ENCODE measurements at regions not wholly inside any gene's neighbourhood (a gene's known extent, or its start where the extent isn't known, plus 50 kb on each side); places are given as distances from the start of the nearest gene placed in this dataset.
A peak's percentile ranks its signal among the peaks of the same experiment; 100 is the strongest.

DNA sequence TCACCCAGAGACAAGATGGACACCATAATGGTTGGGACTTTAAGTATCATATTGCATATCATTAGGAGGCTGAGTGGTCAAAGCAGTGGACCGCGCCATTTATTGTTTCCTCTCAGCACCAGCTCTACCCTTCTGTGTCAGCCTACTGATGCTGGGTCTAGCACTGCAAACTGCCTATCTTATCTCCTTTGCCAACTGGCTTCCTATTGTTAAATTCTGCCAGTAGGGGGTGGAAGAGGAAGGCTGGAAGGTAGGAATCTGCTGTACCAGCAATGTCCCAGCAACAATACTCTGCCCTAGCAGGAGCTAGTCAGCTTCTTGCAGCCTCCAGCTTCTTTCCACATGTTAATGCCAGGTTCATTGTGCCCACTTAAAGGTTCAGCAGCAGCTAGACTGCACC is 367.1 kb upstream of the PDGFD start:
- peaks cover 0 to 5% (median 2%) of the 10 kb centered on the region in 4 experiments; a peak in 4 of 7 replicates for H3K4me1 ChIP-seq (replicated peaks in 1 of 4; ENCODE audit: control insufficient read depth in 3 of 4, insufficient read depth in 4 of 4, low read length in 3 of 4)
- H3K4ac ChIP-seq (replicated peaks; ENCODE audit: insufficient read length, low read depth, low read length), result no peak overlapping the region
- 85% methylated on average over 2 of the region's 2 CpGs; no CpG with 5 or more reads in 1 of the 2 experiments for WGBS, 2 experiments (ENCODE audit: extremely low coverage in 1 of 2, insufficient coverage in 1 of 2, insufficient read length in 1 of 2, insufficient replicate concordance in 2 of 2, low coverage in 1 of 2, low lambda C conversion rate in 2 of 2, missing lambda C conversion rate in 1 of 2)
- no peak overlapping the region for H3K56ac ChIP-seq (replicated peaks; ENCODE audit: insufficient read length, low read depth, low read length)
- no peaks in the 10 kb centered on the region for H3K36me3 ChIP-seq (ENCODE audit: control insufficient read depth in 2 of 4, insufficient read depth in 4 of 4, low read length in 3 of 4)
- H3K23me2 ChIP-seq (ENCODE audit: low read depth, low read length), result no peaks in the 10 kb centered on the region
- no peak overlapping the region for H4K8ac ChIP-seq (ENCODE audit: extremely low read depth, insufficient read depth, low read length)
- H2BK20ac ChIP-seq (ENCODE audit: low read length), result no peak overlapping the region
- no peak overlapping the region for H3K23ac ChIP-seq (ENCODE audit: insufficient read length)
- no peak overlapping the region for H3K4me3 ChIP-seq (ENCODE audit: extremely low read depth in 1 of 4, insufficient read depth in 2 of 4, low read depth in 3 of 4, low read length in 4 of 4)
- no peaks in the 10 kb centered on the region for H3K79me2 ChIP-seq (ENCODE audit: control insufficient read depth in 1 of 2, insufficient read depth in 2 of 2, low read length in 2 of 2)
- peak overlapping the region; percentile 54; the same call in 1 of the 2 replicates for H2AFZ ChIP-seq (ENCODE audit: low read length)
- no peak overlapping the region for H2BK5ac ChIP-seq (ENCODE audit: low read depth, low read length)
- no peaks in the 10 kb centered on the region for H3K79me1 ChIP-seq (ENCODE audit: low read depth, low read length)
- POLR2A ChIA-PET (ENCODE audit: partially characterized antibody), result no interaction called here
- DNase-seq (ENCODE audit: low read depth in 1 of 2, low spot score in 2 of 2) (peak in 1 of 2 experiments; percentile 10), FAIRE-seq (no peak)
- no peak overlapping the region for H2BK12ac ChIP-seq (ENCODE audit: low read depth, low read length)
- H3K9ac ChIP-seq (replicated peaks in 1 of 4; ENCODE audit: extremely low read depth in 1 of 4, low read depth in 3 of 4, low read length in 3 of 4), result no peak overlapping the region
- H2BK15ac ChIP-seq (ENCODE audit: low read length), result no peak overlapping the region
- no peaks in the 10 kb centered on the region for H3K9me3 ChIP-seq (ENCODE audit: insufficient read depth in 2 of 2, low read depth in 1 of 2, low read length in 1 of 2)
- H3K27ac ChIP-seq (ENCODE audit: low read depth, low read length), result no peak overlapping the region
- no peak overlapping the region for H4K5ac ChIP-seq (ENCODE audit: insufficient read length, low read depth, low read length)
- no peak overlapping the region for H3K14ac ChIP-seq (ENCODE audit: insufficient read length)
- no peaks in the 10 kb centered on the region for H3K27me3 ChIP-seq (replicated peaks in 1 of 4; ENCODE audit: control insufficient read depth in 3 of 4, extremely low read depth in 1 of 4, insufficient read depth in 3 of 4, low read length in 3 of 4)
- no peak overlapping the region for H2AK5ac ChIP-seq (ENCODE audit: low read depth, low read length)
- H4K91ac ChIP-seq (replicated peaks; ENCODE audit: insufficient read length, low read length), result no peak overlapping the region
- no peaks in the 10 kb centered on the region for H4K20me1 ChIP-seq (replicated peaks in 1 of 2; ENCODE audit: control insufficient read depth in 1 of 2, insufficient read depth in 2 of 2, low read length in 2 of 2)
- peak; percentile 59 to 71 for TF ChIP-seq RAD21 (IDR thresholded peaks at IDR 0.05 in 1 of 2, conservative IDR thresholded peaks at IDR 0.05 in 1 of 2; ENCODE audit: low read depth in 2 of 2, low read length in 2 of 2)
- TF ChIP-seq, protein P1, sequence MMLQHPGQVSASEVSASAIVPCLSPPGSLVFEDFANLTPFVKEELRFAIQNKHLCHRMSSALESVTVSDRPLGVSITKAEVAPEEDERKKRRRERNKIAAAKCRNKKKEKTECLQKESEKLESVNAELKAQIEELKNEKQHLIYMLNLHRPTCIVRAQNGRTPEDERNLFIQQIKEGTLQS (IDR thresholded peaks at IDR 0.05; ENCODE audit: insufficient read depth, low read depth, low read length), result no peak
- TF ChIP-seq MAFK (IDR thresholded peaks at IDR 0.05; ENCODE audit: low read depth, low read length), result peak; percentile 58; the same call in 1 of the 2 replicates
- TF ChIP-seq, protein P2, sequence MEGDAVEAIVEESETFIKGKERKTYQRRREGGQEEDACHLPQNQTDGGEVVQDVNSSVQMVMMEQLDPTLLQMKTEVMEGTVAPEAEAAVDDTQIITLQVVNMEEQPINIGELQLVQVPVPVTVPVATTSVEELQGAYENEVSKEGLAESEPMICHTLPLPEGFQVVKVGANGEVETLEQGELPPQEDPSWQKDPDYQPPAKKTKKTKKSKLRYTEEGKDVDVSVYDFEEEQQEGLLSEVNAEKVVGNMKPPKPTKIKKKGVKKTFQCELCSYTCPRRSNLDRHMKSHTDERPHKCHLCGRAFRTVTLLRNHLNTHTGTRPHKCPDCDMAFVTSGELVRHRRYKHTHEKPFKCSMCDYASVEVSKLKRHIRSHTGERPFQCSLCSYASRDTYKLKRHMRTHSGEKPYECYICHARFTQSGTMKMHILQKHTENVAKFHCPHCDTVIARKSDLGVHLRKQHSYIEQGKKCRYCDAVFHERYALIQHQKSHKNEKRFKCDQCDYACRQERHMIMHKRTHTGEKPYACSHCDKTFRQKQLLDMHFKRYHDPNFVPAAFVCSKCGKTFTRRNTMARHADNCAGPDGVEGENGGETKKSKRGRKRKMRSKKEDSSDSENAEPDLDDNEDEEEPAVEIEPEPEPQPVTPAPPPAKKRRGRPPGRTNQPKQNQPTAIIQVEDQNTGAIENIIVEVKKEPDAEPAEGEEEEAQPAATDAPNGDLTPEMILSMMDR (IDR thresholded peaks at IDR 0.05; ENCODE audit: control extremely low read depth in 1 of 3, insufficient read depth in 1 of 3, low read depth in 1 of 3, low read length in 3 of 3), result peak; percentile 1 to 57 (median 28); a peak in 3 of 4 replicates
- CTCF ChIA-PET (ENCODE audit: partially characterized antibody), result interaction anchor here (0.6 to 2.1 kb wide), 16 partner anchors 10 to 1332 kb away, joined by 3 to 10 read pairs (median 3); partner anchors contain the start of gene PDGFD
- no peak overlapping the region for H3K18ac ChIP-seq (ENCODE audit: extremely low read depth, low read length)
- no peak overlapping the region for H2BK120ac ChIP-seq (replicated peaks; ENCODE audit: low read depth, low read length)
- H3K4me2 ChIP-seq (ENCODE audit: insufficient read depth in 1 of 2, low read depth in 2 of 2, low read length in 2 of 2), result no peak overlapping the region

All from H1 (cell line).